Cardiac fibroblast (primary cell): ENCODE measurements at regions not wholly inside any gene's neighbourhood (a gene's known extent, or its start where the extent isn't known, plus 50 kb on each side); places are given as distances from the start of the nearest gene placed in this dataset.

ENCODE experiments used
- DNase-seq, 2 donors: peaks; one replicate each; pipeline versions ENCODE4 v3.0.0 to v3.0.0-alpha.2; 2010; ENCODE audit warnings: low read depth in 2 of 2
- H3K4me3 ChIP-seq, 2 donors: replicated peaks in 1 of 2; 1 replicate in 1 of 2; 2 replicates in 1 of 2; pipeline ENCODE4 v1.5.1; 2011; ENCODE audit warnings: low read depth in 2 of 2, low read length in 2 of 2, mild to moderate bottlenecking in 2 of 2, moderate library complexity in 1 of 2
- TF ChIP-seq, protein P1 (sequence below): IDR thresholded peaks from one replicate; pipeline ENCODE4 v1.5.1; 2011; ENCODE audit warnings: low read depth, mild to moderate bottlenecking, low read length, inconsistent platforms

DNA sequence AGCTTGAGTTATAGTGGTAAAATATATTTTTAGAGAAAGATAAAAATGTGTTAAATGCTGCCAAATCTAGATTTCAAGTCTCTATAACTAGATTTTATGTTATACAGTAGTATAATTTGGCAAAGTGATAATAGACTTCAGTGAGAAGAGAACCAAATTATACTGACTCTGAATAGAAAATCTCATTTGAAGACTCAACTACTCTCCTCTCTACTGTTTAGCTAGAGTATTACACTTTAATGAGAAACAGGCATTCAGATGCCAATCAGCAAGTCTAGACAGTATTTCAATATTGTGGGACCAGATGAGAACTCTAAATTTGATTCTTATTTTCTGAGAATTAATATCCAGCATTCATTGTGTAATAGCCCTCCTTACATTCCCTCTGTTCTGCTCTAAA is 311.2 kb downstream of the SLITRK5 start:
- no peak for DNase-seq
- TF ChIP-seq, protein P1, sequence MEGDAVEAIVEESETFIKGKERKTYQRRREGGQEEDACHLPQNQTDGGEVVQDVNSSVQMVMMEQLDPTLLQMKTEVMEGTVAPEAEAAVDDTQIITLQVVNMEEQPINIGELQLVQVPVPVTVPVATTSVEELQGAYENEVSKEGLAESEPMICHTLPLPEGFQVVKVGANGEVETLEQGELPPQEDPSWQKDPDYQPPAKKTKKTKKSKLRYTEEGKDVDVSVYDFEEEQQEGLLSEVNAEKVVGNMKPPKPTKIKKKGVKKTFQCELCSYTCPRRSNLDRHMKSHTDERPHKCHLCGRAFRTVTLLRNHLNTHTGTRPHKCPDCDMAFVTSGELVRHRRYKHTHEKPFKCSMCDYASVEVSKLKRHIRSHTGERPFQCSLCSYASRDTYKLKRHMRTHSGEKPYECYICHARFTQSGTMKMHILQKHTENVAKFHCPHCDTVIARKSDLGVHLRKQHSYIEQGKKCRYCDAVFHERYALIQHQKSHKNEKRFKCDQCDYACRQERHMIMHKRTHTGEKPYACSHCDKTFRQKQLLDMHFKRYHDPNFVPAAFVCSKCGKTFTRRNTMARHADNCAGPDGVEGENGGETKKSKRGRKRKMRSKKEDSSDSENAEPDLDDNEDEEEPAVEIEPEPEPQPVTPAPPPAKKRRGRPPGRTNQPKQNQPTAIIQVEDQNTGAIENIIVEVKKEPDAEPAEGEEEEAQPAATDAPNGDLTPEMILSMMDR: no peak
- H3K4me3 ChIP-seq: no peak overlapping the region

DNA sequence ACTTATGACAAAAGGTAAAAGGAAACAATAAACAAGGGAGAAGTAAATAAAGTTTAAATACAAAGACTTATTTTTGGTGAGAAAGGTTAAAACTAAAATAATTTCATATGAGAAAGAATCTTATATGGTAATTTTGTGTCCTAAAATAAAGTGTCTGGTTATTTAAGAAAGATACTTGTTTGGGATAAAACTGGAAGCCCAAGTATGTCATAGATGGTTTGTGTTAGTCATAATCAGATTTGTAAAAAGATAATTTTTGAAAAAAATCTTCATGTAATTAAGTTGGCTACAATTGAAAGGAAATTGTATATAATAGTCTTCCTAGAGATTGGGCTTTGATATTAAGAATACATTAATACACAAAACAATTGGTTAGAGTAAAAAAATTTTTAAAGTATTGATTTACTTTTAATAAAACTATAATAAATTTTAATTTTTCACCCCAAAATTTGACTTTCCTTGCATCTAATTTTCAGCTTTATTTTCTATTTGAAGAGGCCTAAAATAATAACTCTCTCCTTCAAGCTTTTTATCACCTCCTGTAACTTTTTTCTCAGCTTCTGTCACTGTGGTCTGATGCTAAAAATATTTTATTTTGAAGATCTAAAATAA is 315.6 kb downstream of the SLITRK5 start:
- no peak overlapping the region for H3K4me3 ChIP-seq
- DNase-seq: no peak
- TF ChIP-seq, protein P1: no peak

DNA sequence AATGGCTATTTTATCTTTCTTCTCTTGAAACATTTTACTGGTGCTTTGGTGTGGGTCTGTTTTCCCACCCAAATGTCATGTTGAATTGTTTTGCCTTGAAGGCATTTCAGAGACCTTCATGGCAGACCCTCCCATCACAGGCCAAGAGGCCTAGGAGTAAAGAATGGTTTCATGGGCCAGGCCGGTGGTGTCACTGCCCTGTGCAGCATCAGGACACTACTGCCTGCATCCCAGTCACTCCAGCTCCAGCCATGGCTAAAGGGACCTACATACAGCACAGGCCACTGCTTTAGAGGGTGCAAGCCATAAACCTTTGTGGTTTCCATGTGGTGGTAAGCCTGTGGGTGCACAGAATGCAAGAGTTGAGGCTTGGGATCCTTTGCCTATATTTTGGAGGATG is 326.9 kb downstream of the SLITRK5 start:
- H3K4me3 ChIP-seq: no peak overlapping the region
- TF ChIP-seq, protein P1: no peak
- no peak for DNase-seq

DNA sequence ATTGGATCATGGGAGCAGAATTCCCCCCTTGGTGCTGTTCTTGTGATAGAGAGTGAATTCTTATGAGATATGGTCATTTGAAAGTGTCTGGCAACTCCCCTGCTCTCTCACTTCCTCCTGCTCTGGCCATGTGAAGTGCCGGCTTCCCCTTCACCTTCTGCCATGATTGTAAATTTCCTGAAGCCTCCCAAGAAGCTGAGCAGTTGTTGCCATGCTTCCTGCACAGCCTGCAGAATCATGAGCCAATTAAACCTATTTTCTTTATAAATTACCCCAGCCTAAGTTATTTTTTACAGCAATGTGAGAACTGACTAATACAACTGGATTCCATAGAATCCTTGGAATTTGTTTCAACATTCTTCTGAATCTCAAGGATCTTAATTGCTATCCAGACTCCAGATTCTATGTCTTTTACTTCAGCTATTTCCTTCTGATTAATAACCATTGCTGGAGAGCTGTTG is 328.1 kb downstream of the SLITRK5 start:
- H3K4me3 ChIP-seq: no peak overlapping the region
- DNase-seq: peak in 1 of 2 donors; percentile 12
- TF ChIP-seq, protein P1: no peak

DNA sequence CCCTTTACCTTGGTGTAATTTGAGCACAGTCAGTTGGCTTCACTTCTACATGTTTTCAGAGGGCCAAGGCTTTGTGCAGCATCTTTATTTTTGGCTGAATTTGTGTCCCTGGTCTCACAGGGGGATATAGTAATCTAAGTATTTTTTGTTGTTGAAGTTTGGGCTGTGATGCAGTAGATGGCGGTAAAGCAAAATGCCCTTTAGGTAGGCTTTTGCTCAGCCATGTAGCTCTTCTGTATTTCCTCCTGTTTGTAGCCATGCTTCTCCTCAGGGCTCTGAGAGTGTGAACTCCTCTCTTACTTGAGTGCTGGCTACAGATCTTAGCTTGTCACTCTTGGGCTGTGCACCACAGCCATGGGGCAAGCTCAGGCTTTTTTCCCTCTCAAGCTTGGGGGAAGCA is 328.6 kb downstream of the SLITRK5 start:
- no peak overlapping the region for H3K4me3 ChIP-seq
- no peak for DNase-seq
- TF ChIP-seq, protein P1: no peak

DNA sequence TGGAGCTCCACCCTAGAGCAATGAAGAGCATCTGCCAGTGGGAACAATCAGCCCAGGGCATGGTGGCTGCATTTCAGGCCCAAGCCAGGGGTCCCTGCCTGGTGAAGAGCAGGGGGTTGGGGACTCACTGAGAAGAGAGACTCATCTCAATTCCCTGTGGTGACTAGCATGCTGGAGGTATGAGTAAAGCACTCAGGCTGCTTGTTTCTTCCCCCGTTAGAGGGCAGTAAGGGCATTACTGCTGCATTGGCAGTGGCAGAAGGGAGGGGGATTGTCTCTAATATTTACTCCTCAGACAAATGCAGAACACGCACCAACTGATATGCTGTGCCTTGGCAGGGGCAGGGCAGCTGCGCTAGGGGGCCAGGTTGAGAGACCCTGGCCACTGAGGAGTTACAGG is 329.1 kb downstream of the SLITRK5 start:
- DNase-seq: no peak
- TF ChIP-seq, protein P1: no peak
- H3K4me3 ChIP-seq: no peak overlapping the region

DNA sequence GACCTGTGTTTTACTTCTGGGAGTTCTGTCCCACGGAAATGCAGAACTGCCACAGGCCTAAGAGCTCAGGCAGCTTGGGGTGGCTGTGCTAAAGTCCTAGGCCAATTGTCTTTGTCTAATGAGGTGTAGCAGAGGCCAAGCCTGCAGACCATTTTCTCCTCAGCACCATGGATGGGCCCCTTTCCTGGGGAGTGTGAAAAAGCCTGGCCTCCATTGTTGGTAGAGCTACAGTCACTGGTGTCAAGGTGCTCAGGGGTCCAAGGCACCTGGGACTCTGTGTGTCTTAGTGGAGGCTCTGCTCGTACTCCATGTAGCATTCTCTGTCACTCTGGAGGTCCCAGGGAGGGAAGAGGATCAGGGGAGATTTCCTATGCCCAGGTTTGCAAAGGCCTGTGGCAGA is 329.6 kb downstream of the SLITRK5 start:
- TF ChIP-seq, protein P1: no peak
- H3K4me3 ChIP-seq: no peak overlapping the region
- no peak for DNase-seq
